BJ (cell line): ENCODE measurements at regions not wholly inside any gene's neighbourhood (a gene's known extent, or its start where the extent isn't known, plus 50 kb on each side); places are given as distances from the start of the nearest gene placed in this dataset.

Source experiments
- CTCF ChIA-PET: fragments of 350-600 bp; formaldehyde crosslinking; extraction: SDS; loops from one replicate; lab custom pipeline; 2021; ENCODE audit warnings: antibody characterized with exemption, inconsistent platforms; lab: Yijun Ruan, JAX
- POLR2A ChIA-PET: fragments of 300-600 bp; sonication (Branson Sonifier 250); formaldehyde crosslinking; extraction: SDS; loops from one replicate; lab custom pipeline; 2021; ENCODE audit warnings: antibody characterized with exemption; lab: Charles Lee
- DNase-seq: peaks from one replicate; pipeline ENCODE4 v3.0.0-alpha.2; 2011; ENCODE audit warnings: low read depth
- H3K27me3 ChIP-seq: 2 replicates; pipeline ENCODE4 v1.6.0; 2011; ENCODE audit warnings: low read length; ENCODE audit not compliant: control insufficient read depth, insufficient read depth
- H3K36me3 ChIP-seq: 2 replicates; pipeline ENCODE4 v1.5.1; 2011; ENCODE audit warnings: low read length; ENCODE audit not compliant: control insufficient read depth, insufficient read depth
- H3K4me3 ChIP-seq: 2 replicates; pipeline ENCODE4 v1.5.1; 2011; ENCODE audit warnings: low read depth, mild to moderate bottlenecking, control low read depth, low read length
- TF ChIP-seq, protein P1 (sequence below): IDR thresholded peaks from 2 replicates; pipeline ENCODE4 v1.5.1; 2011; ENCODE audit warnings: low read depth, mild to moderate bottlenecking, control low read depth, inconsistent platforms, low read length, moderate library complexity; ENCODE audit not compliant: insufficient read depth

DNA sequence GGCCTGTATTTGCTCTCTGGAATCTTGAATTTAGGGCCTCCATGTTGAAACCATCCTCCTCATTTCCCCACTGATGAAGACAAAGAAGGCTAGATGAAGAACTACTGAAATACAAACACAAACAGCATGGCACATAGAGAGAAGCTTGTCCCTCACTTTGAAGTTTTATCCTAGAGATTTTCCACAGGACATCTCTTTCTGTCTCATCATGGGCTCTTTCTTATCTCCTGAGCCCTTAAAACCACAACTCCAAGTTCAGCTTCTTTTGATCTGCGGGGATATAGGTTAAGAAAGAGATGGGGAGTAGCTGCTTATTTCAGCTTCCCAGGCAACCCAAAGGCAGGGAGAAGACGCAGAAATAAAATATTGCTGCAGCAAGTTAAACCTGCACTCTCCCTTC is 213.1 kb upstream of the LRIG1 start:
- Histone ChIP-seq H3K36me3 (no peaks in the 10 kb centered on the region), H3K27me3 (no peaks in the 10 kb centered on the region), H3K4me3 (no peak overlapping the region)
- TF ChIP-seq, protein P1, sequence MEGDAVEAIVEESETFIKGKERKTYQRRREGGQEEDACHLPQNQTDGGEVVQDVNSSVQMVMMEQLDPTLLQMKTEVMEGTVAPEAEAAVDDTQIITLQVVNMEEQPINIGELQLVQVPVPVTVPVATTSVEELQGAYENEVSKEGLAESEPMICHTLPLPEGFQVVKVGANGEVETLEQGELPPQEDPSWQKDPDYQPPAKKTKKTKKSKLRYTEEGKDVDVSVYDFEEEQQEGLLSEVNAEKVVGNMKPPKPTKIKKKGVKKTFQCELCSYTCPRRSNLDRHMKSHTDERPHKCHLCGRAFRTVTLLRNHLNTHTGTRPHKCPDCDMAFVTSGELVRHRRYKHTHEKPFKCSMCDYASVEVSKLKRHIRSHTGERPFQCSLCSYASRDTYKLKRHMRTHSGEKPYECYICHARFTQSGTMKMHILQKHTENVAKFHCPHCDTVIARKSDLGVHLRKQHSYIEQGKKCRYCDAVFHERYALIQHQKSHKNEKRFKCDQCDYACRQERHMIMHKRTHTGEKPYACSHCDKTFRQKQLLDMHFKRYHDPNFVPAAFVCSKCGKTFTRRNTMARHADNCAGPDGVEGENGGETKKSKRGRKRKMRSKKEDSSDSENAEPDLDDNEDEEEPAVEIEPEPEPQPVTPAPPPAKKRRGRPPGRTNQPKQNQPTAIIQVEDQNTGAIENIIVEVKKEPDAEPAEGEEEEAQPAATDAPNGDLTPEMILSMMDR = no peak
- DNase-seq = no peak
- CTCF ChIA-PET = no interaction called here
- POLR2A ChIA-PET = no interaction called here

DNA sequence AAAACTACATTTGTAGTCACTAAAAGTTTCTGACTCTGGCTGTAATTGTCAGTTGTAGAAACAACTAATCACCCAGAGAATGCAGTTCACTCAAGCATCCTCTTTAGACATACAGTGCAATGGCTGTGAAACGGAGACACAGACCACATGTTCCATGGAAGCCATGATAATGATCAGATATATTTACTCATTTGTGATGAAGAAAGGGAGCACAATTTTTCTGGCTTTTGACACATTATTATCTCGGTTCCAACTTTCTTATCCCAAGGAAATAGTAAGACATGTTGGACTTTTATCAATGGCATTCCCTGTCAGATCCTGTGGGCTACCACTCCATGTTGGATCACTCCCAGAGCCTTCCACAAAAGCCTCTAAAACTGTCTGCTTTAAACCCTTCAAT is 215.0 kb upstream of the LRIG1 start:
- no peak overlapping the region for H3K4me3 ChIP-seq
- H3K27me3 ChIP-seq = no peaks in the 10 kb centered on the region
- TF ChIP-seq, protein P1 = no peak
- ChIA-PET POLR2A (no interaction called here), CTCF (no interaction called here)
- no peaks in the 10 kb centered on the region for H3K36me3 ChIP-seq
- no peak for DNase-seq

DNA sequence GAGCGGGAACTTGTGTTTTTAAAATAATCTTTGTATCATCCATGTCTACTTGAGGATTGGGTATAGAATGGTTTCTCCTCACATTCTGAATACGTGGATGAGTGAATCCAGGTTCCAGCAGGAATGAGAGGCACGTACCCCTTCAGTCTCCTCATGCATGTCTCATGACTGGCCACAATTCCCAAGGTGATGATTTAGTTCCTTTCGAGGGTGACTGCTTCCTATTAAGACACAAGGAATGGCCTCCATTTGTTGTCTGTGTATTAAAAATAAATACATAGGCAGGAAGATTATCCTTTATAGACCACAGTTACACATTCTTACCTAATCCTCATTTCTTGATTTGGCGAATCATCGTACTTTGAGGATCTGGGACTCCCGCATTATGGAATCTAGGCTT is 217.0 kb upstream of the LRIG1 start:
- H3K4me3 ChIP-seq = no peak overlapping the region
- DNase-seq = no peak
- ChIA-PET POLR2A (no interaction called here), CTCF (interaction anchor here (0.5 kb wide), 1 partner anchor 11 kb away, joined by 3 read pairs; no protein-coding TSS in a partner anchor)
- H3K36me3 ChIP-seq = no peaks in the 10 kb centered on the region
- TF ChIP-seq, protein P1 = no peak
- H3K27me3 ChIP-seq = no peaks in the 10 kb centered on the region

DNA sequence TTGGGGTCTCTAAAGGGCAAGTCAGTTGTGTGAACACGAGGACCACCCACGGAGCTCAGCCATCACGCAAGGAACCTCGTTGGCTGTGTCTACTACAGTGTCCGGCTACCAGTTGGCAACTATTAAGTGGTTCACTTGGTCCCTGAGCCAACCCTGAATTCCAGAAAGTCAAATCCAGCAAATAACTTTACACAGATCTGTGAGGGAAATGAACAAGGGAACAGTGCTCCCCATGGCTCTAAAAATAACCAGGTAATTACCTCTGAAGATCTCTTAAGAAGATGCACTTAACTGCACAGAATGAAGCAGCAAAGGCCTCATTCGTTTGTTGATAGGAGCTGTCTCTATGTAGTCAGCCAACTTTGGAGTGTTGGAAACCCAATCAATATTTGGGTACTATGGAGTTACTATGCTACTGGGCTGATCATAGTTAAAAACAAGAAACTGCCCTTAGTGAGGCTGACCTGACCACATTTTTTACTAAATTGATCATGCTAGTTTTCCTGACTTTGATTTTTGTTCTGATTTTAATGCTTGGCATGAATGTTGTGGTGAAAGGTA is 219.1 kb upstream of the LRIG1 start:
- Histone ChIP-seq H3K36me3 (no peaks in the 10 kb centered on the region), H3K4me3 (no peak overlapping the region), H3K27me3 (no peaks in the 10 kb centered on the region)
- TF ChIP-seq, protein P1 = no peak
- ChIA-PET CTCF (no interaction called here), POLR2A (no interaction called here)
- DNase-seq = no peak

DNA sequence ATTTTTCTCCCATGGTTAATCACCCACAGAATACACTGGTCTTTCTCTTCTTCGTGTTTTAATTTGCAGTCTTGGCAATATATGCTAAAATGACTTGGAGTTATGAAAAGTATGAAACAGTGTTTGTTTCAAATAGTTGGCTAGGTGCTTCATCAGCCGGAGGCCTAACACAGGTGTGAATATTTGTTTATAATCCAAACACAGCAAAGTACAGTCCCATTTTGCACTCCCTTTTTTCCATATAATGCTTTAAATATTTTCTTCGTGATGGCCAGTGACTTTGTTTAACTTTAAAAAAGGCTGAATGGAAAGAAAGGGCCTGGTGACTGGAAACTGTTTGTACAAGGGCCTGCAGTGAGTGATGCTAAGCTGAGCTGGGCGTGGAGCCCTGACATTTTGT is 219.7 kb upstream of the LRIG1 start:
- ChIA-PET POLR2A (no interaction called here), CTCF (no interaction called here)
- no peaks in the 10 kb centered on the region for H3K36me3 ChIP-seq
- no peaks in the 10 kb centered on the region for H3K27me3 ChIP-seq
- H3K4me3 ChIP-seq = no peak overlapping the region
- TF ChIP-seq, protein P1 = no peak
- DNase-seq = no peak
